ENCODE measurements at regions not wholly inside any gene's neighbourhood (a gene's known extent, or its start where the extent isn't known, plus 50 kb on each side); places are given as distances from the start of the nearest gene placed in this dataset.

DNA sequence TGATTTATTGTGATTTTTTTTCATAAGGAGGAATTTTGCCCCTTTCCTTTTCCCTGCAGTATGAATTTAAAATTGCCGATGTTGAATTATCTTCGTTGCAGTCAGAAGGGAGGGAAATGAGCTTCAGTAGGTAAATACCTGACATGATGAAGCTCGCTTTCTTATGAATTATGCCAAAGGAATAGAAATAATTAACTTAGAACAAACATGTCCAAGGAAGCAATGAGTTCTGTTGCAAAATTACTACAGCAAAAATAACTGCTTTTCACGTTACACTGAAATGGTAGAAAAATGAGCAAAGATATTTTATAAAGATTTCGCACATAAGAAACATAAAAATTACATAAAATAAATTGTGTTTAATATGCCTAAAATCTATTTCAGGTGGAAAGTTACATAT, 91.1 kb upstream of the ZNF804A start:
- TF ChIP-seq POLR2A (IDR thresholded peaks at IDR 0.05; ENCODE audit: low read depth, low read length): no peak
- no peak for TF ChIP-seq TAF1 (IDR thresholded peaks at IDR 0.05; ENCODE audit: borderline replicate concordance, low read depth, low read length)
